SK-MEL-5 (cell line): ENCODE measurements at regions not wholly inside any gene's neighbourhood (a gene's known extent, or its start where the extent isn't known, plus 50 kb on each side); places are given as distances from the start of the nearest gene placed in this dataset.
"Not testable (repeated sequence)": the region's sequence is repeated elsewhere in the genome, so short reads cannot be mapped to it uniquely, and the experiment has no call there.

Experiments used
- DNase-seq: peaks from one replicate; pipeline ENCODE4 v3.0.0-alpha.2; 2016; ENCODE audit warnings: low read depth, low spot score
- in situ Hi-C: cut with HindIII; loops from 2 replicates; pipeline ENCODE4 v1.10.0; 2016; ENCODE audit warnings: low sequenced_read_pairs, high pct_unique_total_duplicates, low pct_unique_long_range_greater_than_20kb
- small RNA-seq, 2 experiments: library from RNA; depleted of rRNA; stranded (forward); fragments of <200 nt; gene quantifications; one replicate each; pipeline ENCODE3, GENCODE V24; 2014

DNA sequence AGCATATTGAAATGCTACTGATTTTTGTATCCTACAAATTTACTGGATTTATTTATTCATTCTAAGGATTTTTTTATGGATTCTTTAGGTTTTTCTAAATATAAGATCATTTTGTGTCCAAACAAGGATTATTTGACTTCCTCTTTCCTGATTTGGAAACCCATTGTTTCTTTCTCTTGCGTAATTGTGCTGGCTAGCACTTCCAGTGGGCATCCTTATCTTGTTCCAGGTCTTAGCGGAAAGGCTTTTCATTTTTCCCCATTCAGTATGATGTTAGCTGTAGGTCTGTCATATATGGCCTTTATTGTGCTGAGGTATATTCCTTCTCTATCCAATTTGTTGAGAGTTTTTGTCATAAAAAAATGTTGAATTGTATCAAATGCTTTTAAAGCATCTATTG lies 57.2 kb upstream of the RHOJ start:
- DNase-seq, result no peak
- in situ Hi-C loops, result no loop called here

DNA sequence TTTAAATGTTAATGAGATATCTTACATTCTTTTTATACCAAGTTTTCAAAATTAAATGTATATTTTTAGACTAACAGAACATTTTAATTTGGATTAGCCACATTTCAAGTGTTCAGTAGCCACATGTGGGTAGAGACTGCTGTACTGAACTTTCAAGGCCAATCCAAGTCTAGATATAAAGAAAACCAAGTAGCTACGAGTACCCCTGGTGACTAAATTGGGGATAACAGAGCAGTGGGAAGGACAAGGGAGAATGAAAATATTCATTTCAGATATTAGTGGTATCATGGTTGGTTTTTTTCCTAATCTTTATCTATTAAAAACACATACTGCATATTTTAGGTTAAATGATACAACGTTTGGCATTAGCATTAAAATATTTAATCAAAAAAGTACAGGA lies 69.4 kb upstream of the RHOJ start:
- in situ Hi-C loops, result no loop called here
- peak; percentile 55 for DNase-seq

GRCh38 chr14:63130531-63130930 lies 73.7 kb upstream of the RHOJ start:
- in situ Hi-C loops, result no loop called here
- DNase-seq, result no peak

DNA sequence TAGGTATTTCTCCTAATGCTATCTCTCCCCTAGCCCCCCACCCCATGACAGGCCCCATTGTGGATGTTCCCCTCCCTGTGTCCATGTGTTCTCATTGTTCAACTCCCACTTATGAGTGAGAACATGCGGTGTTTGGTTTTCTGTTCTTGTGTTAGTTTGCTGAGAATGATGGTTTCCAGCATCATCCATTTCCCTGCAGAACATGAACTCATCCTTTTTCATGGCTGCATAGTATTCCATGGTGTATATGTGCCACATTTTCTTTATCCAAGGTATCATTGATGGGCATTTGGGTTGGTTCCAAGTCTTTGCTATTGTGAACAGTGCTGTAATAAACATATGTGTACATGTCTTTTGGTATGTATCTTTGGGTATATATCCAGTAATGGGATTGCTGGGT lies 61.2 kb upstream of the KCNH5 start:
- DNase-seq, in situ Hi-C loops: not testable (repeated sequence)

GRCh38 chr14:63100552-63100951 lies 55.3 kb upstream of the KCNH5 start:
- in situ Hi-C loops, result no loop called here
- DNase-seq, result no peak

- in situ Hi-C loops, result no loop called here
- no peak for DNase-seq
Observed at GRCh38 chr14:63096186-63096585, 50.9 kb upstream of the KCNH5 start.

Small RNAs in the stretch of these regions (small RNA-seq; reads per million reads assigned to genes)
- 0 reads per million in 2 experiments for gene PARP1P2
